ENCODE measurements at regions not wholly inside any gene's neighbourhood (a gene's known extent, or its start where the extent isn't known, plus 50 kb on each side); places are given as distances from the start of the nearest gene placed in this dataset.

DNA sequence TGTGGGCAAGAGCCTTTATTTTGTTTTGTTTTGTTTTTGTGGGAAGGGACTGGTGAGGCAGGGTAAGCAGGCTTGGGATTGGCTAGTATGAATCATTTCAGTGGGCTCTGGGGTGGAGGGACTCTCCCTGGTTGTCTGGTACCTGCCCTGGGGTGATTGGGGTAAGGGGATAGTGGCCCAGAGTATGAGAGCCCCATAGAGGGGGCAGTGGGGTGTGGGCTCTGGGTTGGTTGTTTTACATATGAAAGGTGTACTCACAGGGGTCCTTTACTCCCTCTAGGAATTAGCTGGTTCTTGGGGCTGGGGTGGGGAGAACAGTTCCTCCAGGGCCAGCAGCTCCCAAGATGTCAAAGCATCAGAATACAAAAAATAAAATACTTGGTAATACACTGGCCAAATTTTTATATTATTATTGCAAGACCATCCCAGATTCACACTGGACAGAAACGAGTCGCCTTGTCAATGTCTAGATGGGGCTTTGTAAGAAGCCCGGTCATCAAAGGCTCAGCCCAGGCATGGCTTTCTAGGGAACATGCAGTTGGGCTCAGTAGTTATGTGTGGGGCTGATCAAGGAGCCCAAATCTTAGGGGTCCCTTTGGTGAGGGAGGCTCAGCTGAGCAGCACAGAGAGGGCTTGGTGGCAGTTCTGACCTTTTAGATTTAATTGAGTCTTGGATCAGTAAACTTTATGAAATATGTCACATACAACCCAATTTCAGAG lies 190.5 kb downstream of the NXNL2 start:
- no peaks in the 10 kb centered on the region for H3K4me1 ChIP-seq (ENCODE audit: control insufficient read depth in 1 of 2, insufficient read depth in 2 of 2, low read length in 2 of 2)
- H3K9ac ChIP-seq (ENCODE audit: insufficient read depth, low read length, poor library complexity, severe bottlenecking) = no peak overlapping the region
- peaks cover 0 to 2% of the 10 kb centered on the region in 2 donors for H3K27me3 ChIP-seq (ENCODE audit: control insufficient read depth in 2 of 2, insufficient read depth in 2 of 2, low read length in 2 of 2)
- H4K20me1 ChIP-seq (ENCODE audit: insufficient read depth, low read length) = no peaks in the 10 kb centered on the region
- DNase-seq = no peak
- no peaks in the 10 kb centered on the region for H3K79me2 ChIP-seq (ENCODE audit: insufficient read depth, low read length)
- Mint-ChIP-seq H3K36me3 (no peaks in the 10 kb centered on the region), H3K27me3 (ENCODE audit: low read depth in 3 of 3) (peaks cover 5 to 21% (median 19%) of the 10 kb centered on the region in 3 donors), H3K9me3 (peaks cover 0 to 2% (median 0%) of the 10 kb centered on the region in 7 donors), H3K4me3 (no peak overlapping the region), H3K27ac (no peak overlapping the region), H3K4me1 (no peaks in the 10 kb centered on the region)
- TF ChIP-seq, protein P1, sequence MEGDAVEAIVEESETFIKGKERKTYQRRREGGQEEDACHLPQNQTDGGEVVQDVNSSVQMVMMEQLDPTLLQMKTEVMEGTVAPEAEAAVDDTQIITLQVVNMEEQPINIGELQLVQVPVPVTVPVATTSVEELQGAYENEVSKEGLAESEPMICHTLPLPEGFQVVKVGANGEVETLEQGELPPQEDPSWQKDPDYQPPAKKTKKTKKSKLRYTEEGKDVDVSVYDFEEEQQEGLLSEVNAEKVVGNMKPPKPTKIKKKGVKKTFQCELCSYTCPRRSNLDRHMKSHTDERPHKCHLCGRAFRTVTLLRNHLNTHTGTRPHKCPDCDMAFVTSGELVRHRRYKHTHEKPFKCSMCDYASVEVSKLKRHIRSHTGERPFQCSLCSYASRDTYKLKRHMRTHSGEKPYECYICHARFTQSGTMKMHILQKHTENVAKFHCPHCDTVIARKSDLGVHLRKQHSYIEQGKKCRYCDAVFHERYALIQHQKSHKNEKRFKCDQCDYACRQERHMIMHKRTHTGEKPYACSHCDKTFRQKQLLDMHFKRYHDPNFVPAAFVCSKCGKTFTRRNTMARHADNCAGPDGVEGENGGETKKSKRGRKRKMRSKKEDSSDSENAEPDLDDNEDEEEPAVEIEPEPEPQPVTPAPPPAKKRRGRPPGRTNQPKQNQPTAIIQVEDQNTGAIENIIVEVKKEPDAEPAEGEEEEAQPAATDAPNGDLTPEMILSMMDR (IDR thresholded peaks at IDR 0.05) = no peak
- intact Hi-C loops (cut with micrococcal nuclease) = loop anchor here (5.0 to 10.0 kb wide), 2 partner anchors 277 to 279 kb away; no protein-coding TSS in a partner anchor
- no peaks in the 10 kb centered on the region for H3K36me3 ChIP-seq (replicated peaks in 1 of 2; ENCODE audit: control insufficient read depth in 1 of 2, insufficient read depth in 2 of 2, low read length in 2 of 2)
- no peak overlapping the region for H3K4me2 ChIP-seq (replicated peaks; ENCODE audit: extremely low read depth, low read length, poor library complexity, severe bottlenecking)
- no peaks in the 10 kb centered on the region for H3K9me3 ChIP-seq (replicated peaks in 1 of 2; ENCODE audit: control insufficient read depth in 1 of 2, insufficient read depth in 1 of 2, low read length in 2 of 2)
- no peak overlapping the region for H3K27ac ChIP-seq (ENCODE audit: low read depth in 1 of 2, low read length in 2 of 2)
- no peak overlapping the region for H3K4me3 ChIP-seq (replicated peaks in 1 of 3; ENCODE audit: low read depth in 2 of 3, low read length in 3 of 3)
- 93% methylated on average over 3 of the region's 3 CpGs for WGBS (ENCODE audit: insufficient coverage)
- no peak overlapping the region for H2AFZ ChIP-seq (ENCODE audit: insufficient read depth, low read depth, low read length, poor library complexity, severe bottlenecking)

DNA sequence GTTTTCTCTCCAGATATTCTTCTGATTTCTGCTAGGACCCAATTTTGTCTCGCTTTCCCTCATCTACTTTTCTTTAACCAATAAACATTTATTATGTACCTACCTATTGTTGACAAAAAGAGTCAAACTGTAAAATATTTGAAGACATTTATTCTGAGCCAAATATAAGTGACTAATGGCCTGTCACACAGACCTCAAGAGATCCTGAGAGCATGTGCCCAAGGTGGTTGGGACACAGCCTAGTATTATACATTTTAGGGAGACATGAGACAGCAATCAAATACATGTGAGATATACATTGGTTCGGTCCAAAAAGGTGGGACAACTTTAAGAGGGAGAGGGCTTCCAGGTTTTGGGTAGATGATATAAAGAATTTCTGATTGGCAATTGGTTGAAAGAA lies 191.8 kb downstream of the NXNL2 start:
- no peaks in the 10 kb centered on the region for H3K79me2 ChIP-seq (ENCODE audit: insufficient read depth, low read length)
- H3K4me3 Mint-ChIP-seq = no peak overlapping the region
- no peak overlapping the region for H3K4me3 ChIP-seq (replicated peaks in 1 of 3; ENCODE audit: low read depth in 2 of 3, low read length in 3 of 3)
- intact Hi-C loops (cut with micrococcal nuclease) = loop anchor here (5.0 to 10.0 kb wide), 2 partner anchors 275 to 278 kb away; no protein-coding TSS in a partner anchor
- no peaks in the 10 kb centered on the region for H3K36me3 ChIP-seq (replicated peaks in 1 of 2; ENCODE audit: control insufficient read depth in 1 of 2, insufficient read depth in 2 of 2, low read length in 2 of 2)
- H2AFZ ChIP-seq (ENCODE audit: insufficient read depth, low read depth, low read length, poor library complexity, severe bottlenecking) = no peak overlapping the region
- WGBS (ENCODE audit: insufficient coverage) = 100% methylated on average over 1 of the region's 2 CpGs
- no peaks in the 10 kb centered on the region for H3K9me3 ChIP-seq (replicated peaks in 1 of 2; ENCODE audit: control insufficient read depth in 1 of 2, insufficient read depth in 1 of 2, low read length in 2 of 2)
- TF ChIP-seq, protein P1 (IDR thresholded peaks at IDR 0.05) = no peak
- H3K9ac ChIP-seq (ENCODE audit: insufficient read depth, low read length, poor library complexity, severe bottlenecking) = no peak overlapping the region
- no peaks in the 10 kb centered on the region for H3K4me1 ChIP-seq (ENCODE audit: control insufficient read depth in 1 of 2, insufficient read depth in 2 of 2, low read length in 2 of 2)
- H3K4me2 ChIP-seq (replicated peaks; ENCODE audit: extremely low read depth, low read length, poor library complexity, severe bottlenecking) = no peak overlapping the region
- DNase-seq = no peak
- H4K20me1 ChIP-seq (ENCODE audit: insufficient read depth, low read length) = no peaks in the 10 kb centered on the region
- H3K27me3 ChIP-seq (ENCODE audit: control insufficient read depth in 2 of 2, insufficient read depth in 2 of 2, low read length in 2 of 2) = peaks cover 0 to 2% of the 10 kb centered on the region in 2 donors
- H3K27me3 Mint-ChIP-seq (ENCODE audit: low read depth in 3 of 3) = peaks cover 5 to 19% (median 18%) of the 10 kb centered on the region in 3 donors
- no peak overlapping the region for H3K27ac ChIP-seq (ENCODE audit: low read depth in 1 of 2, low read length in 2 of 2)
- H3K4me1 Mint-ChIP-seq = no peaks in the 10 kb centered on the region
- H3K36me3 Mint-ChIP-seq = no peaks in the 10 kb centered on the region
- peaks cover 0 to 9% (median 2%) of the 10 kb centered on the region in 7 donors for H3K9me3 Mint-ChIP-seq
- no peak overlapping the region for H3K27ac Mint-ChIP-seq

Data from CD14-positive monocyte (primary cell).